Osteocyte (in vitro differentiated cells): ENCODE measurements at regions not wholly inside any gene's neighbourhood (a gene's known extent, or its start where the extent isn't known, plus 50 kb on each side); places are given as distances from the start of the nearest gene placed in this dataset.

Source experiments
- DNase-seq: peaks from one replicate; pipeline ENCODE4 v3.0.0; 2021; ENCODE audit warnings: mixed read lengths; ENCODE audit not compliant: unreplicated experiment; ENCODE audit errors: extremely low spot score
- H3K27ac Mint-ChIP-seq: one replicate; pipeline ENCODE4 v1.8.0; 2021; ENCODE audit warnings: mild to moderate bottlenecking, mixed read lengths; ENCODE audit not compliant: unreplicated experiment
- H3K27me3 Mint-ChIP-seq: one replicate; pipeline ENCODE4 v1.8.0; 2021; ENCODE audit warnings: mixed read lengths; ENCODE audit not compliant: unreplicated experiment
- H3K36me3 Mint-ChIP-seq: one replicate; pipeline ENCODE4 v1.8.0; 2021; ENCODE audit warnings: mixed read lengths; ENCODE audit not compliant: unreplicated experiment
- H3K4me1 Mint-ChIP-seq: one replicate; pipeline ENCODE4 v1.8.0; 2021; ENCODE audit warnings: mixed read lengths; ENCODE audit not compliant: unreplicated experiment
- H3K4me3 Mint-ChIP-seq: one replicate; pipeline ENCODE4 v1.8.0; 2021; ENCODE audit warnings: mild to moderate bottlenecking, moderate library complexity, mixed read lengths; ENCODE audit not compliant: unreplicated experiment
- H3K9me3 Mint-ChIP-seq: one replicate; pipeline ENCODE4 v1.8.0; 2021; ENCODE audit warnings: mixed read lengths; ENCODE audit not compliant: unreplicated experiment
- CTCF ChIP-seq: fragments of 200-600 bp; sonication (generic); IDR thresholded peaks from 2 replicates; pipeline ENCODE4 v1.5.0; 2021; ENCODE audit warnings: antibody characterized with exemption, mild to moderate bottlenecking, moderate library complexity

- DNase-seq = no peak
- no peak overlapping the region for H3K27ac Mint-ChIP-seq
- H3K9me3 Mint-ChIP-seq = no peaks in the 10 kb centered on the region
- no peaks in the 10 kb centered on the region for H3K36me3 Mint-ChIP-seq
- H3K4me3 Mint-ChIP-seq = no peak overlapping the region
- H3K4me1 Mint-ChIP-seq = no peaks in the 10 kb centered on the region
- TF ChIP-seq CTCF = no peak
- peaks cover 7% of the 10 kb centered on the region for H3K27me3 Mint-ChIP-seq
Measured at GRCh38 chr6:18842534-18842933, 455.4 kb downstream of the RNF144B start.

- Mint-ChIP-seq H3K27ac (no peak overlapping the region), H3K9me3 (no peaks in the 10 kb centered on the region), H3K4me1 (no peaks in the 10 kb centered on the region), H3K36me3 (no peaks in the 10 kb centered on the region), H3K4me3 (no peak overlapping the region), H3K27me3 (peaks cover 11% of the 10 kb centered on the region)
- no peak for TF ChIP-seq CTCF
- no peak for DNase-seq
Measured at GRCh38 chr6:18845896-18846295, 458.7 kb downstream of the RNF144B start.

- no peak overlapping the region for H3K4me3 Mint-ChIP-seq
- TF ChIP-seq CTCF = no peak
- H3K4me1 Mint-ChIP-seq = no peaks in the 10 kb centered on the region
- peaks cover 11% of the 10 kb centered on the region for H3K27me3 Mint-ChIP-seq
- H3K9me3 Mint-ChIP-seq = no peaks in the 10 kb centered on the region
- H3K36me3 Mint-ChIP-seq = no peaks in the 10 kb centered on the region
- H3K27ac Mint-ChIP-seq = no peak overlapping the region
- no peak for DNase-seq
Measured at GRCh38 chr6:18846327-18846726, 459.2 kb downstream of the RNF144B start.

- H3K4me3 Mint-ChIP-seq = no peak overlapping the region
- H3K9me3 Mint-ChIP-seq = peaks cover 21% of the 10 kb centered on the region
- peaks cover 4% of the 10 kb centered on the region for H3K27me3 Mint-ChIP-seq
Measured at GRCh38 chr6:18861204-18861603, 474.1 kb downstream of the RNF144B start.

GRCh38 chr6:18883268-18883667 is 496.1 kb downstream of the RNF144B start:
- no peak for TF ChIP-seq CTCF
- DNase-seq = no peak
- no peak overlapping the region for H3K27ac Mint-ChIP-seq
- H3K36me3 Mint-ChIP-seq = no peaks in the 10 kb centered on the region
- no peak overlapping the region for H3K4me3 Mint-ChIP-seq
- no peaks in the 10 kb centered on the region for H3K4me1 Mint-ChIP-seq
- peaks cover 7% of the 10 kb centered on the region for H3K9me3 Mint-ChIP-seq
- H3K27me3 Mint-ChIP-seq = peaks cover under 1% of the 10 kb centered on the region

More at GRCh38 chr6:18861204-18861603, 474.1 kb downstream of the RNF144B start:
- no peak for TF ChIP-seq CTCF
- DNase-seq = no peak
- Mint-ChIP-seq H3K36me3 (no peaks in the 10 kb centered on the region), H3K27ac (no peak overlapping the region), H3K4me1 (no peaks in the 10 kb centered on the region)
